Activated naive CD4-positive, alpha-beta T cell treated with anti-CD3 and anti-CD28 coated beads, Interleukin-2, amount 50 U/mL, for 72 hours (primary cell): ENCODE measurements at regions not wholly inside any gene's neighbourhood (a gene's known extent, or its start where the extent isn't known, plus 50 kb on each side); places are given as distances from the start of the nearest gene placed in this dataset.
A peak's percentile ranks its signal among the peaks of the same experiment; 100 is the strongest.
"Not testable (repeated sequence)": the region's sequence is repeated elsewhere in the genome, so short reads cannot be mapped to it uniquely, and the experiment has no call there.

Source experiments
- ATAC-seq, 2 donors: fragments of 150-1000 bp; cut with Tn5 transposase; 2 replicates each; pipeline ENCODE4 v1.10.0; 2021; ENCODE audit warnings: mild to moderate bottlenecking in 2 of 2, moderate library complexity in 2 of 2
- DNase-seq, 2 donors: peaks; one replicate each; pipeline ENCODE4 v3.0.0; 2021 to 2022; ENCODE audit warnings: low spot score in 2 of 2
- H3K27ac Mint-ChIP-seq, 2 donors: one replicate each; pipeline ENCODE4 v1.8.0; 2022; ENCODE audit warnings: mild to moderate bottlenecking in 2 of 2, mixed read lengths in 2 of 2
- H3K36me3 Mint-ChIP-seq, 2 donors: one replicate each; pipeline ENCODE4 v1.8.0; 2022; ENCODE audit warnings: mixed read lengths in 2 of 2
- H3K9me3 Mint-ChIP-seq, 2 donors: one replicate each; pipeline ENCODE4 v1.8.0; 2022; ENCODE audit warnings: mixed read lengths in 2 of 2

GRCh38 chrX:53883196-53883595, 161.1 kb downstream of the PHF8 start:
- ATAC-seq (no peak), DNase-seq (no peak)
- Mint-ChIP-seq H3K9me3 (no peaks in the 10 kb centered on the region), H3K36me3 (no peaks in the 10 kb centered on the region), H3K27ac (no peak overlapping the region)

GRCh38 chrX:53882331-53882730, 161.9 kb downstream of the PHF8 start:
- no peak overlapping the region for H3K27ac Mint-ChIP-seq
- H3K36me3 Mint-ChIP-seq: peaks cover 3% of the 10 kb centered on the region in 2 donors
- ATAC-seq: no peak
- no peak for DNase-seq
- H3K9me3 Mint-ChIP-seq: peaks cover 0 to under 1% of the 10 kb centered on the region in 2 donors

GRCh38 chrX:53880786-53881185, 163.5 kb downstream of the PHF8 start:
- not testable (repeated sequence) for H3K27ac Mint-ChIP-seq, H3K9me3 Mint-ChIP-seq, DNase-seq, ATAC-seq, H3K36me3 Mint-ChIP-seq

GRCh38 chrX:53859890-53860289, 173.4 kb upstream of the HUWE1 start:
- H3K36me3 Mint-ChIP-seq: no peaks in the 10 kb centered on the region
- no peak for DNase-seq
- no peak overlapping the region for H3K27ac Mint-ChIP-seq
- peaks cover 0 to 3% of the 10 kb centered on the region in 2 donors for H3K9me3 Mint-ChIP-seq
- no peak for ATAC-seq

- DNase-seq (peak; percentile 40 to 57), ATAC-seq (peak; percentile 94 to 97)
- peaks cover 0 to 5% of the 10 kb centered on the region in 2 donors for H3K9me3 Mint-ChIP-seq
- H3K27ac Mint-ChIP-seq: peak overlapping the region; percentile 39 to 61
- peaks cover 0 to 10% of the 10 kb centered on the region in 2 donors for H3K36me3 Mint-ChIP-seq
Measured at GRCh38 chrX:53831662-53832635, 145.4 kb upstream of the HUWE1 start.

GRCh38 chrX:53824686-53825085, 138.2 kb upstream of the HUWE1 start:
- peaks cover 0 to 10% of the 10 kb centered on the region in 2 donors for H3K36me3 Mint-ChIP-seq
- ATAC-seq (no peak), DNase-seq (no peak)
- no peak overlapping the region for H3K27ac Mint-ChIP-seq
- peaks cover 0 to 5% of the 10 kb centered on the region in 2 donors for H3K9me3 Mint-ChIP-seq

- H3K36me3 Mint-ChIP-seq, H3K9me3 Mint-ChIP-seq, DNase-seq: not testable (repeated sequence)
- ATAC-seq: peak in 1 of 2 donors; percentile 73
- H3K27ac Mint-ChIP-seq: peak overlapping the region in 1 of 2 donors; percentile 74
Measured at GRCh38 chrX:53818115-53818514, 131.6 kb upstream of the HUWE1 start.

- Mint-ChIP-seq H3K9me3 (no peaks in the 10 kb centered on the region), H3K27ac (peak overlapping the region in 1 of 2 donors; percentile 74), H3K36me3 (no peaks in the 10 kb centered on the region)
- ATAC-seq (peak in 1 of 2 donors; percentile 54), DNase-seq (no peak)
Measured at GRCh38 chrX:53817548-53817947, 131.0 kb upstream of the HUWE1 start.

- no peak for DNase-seq
- Mint-ChIP-seq H3K36me3 (no peaks in the 10 kb centered on the region), H3K9me3 (no peaks in the 10 kb centered on the region), H3K27ac (no peak overlapping the region)
- no peak for ATAC-seq
Measured at GRCh38 chrX:53813670-53814440, 127.3 kb upstream of the HUWE1 start.

GRCh38 chrX:53798281-53798680, 111.8 kb upstream of the HUWE1 start:
- H3K36me3 Mint-ChIP-seq: no peaks in the 10 kb centered on the region
- ATAC-seq (peak in 1 of 2 donors; percentile 53), DNase-seq (no peak)
- H3K9me3 Mint-ChIP-seq: peaks cover 0 to 19% of the 10 kb centered on the region in 2 donors
- no peak overlapping the region for H3K27ac Mint-ChIP-seq

- Mint-ChIP-seq H3K27ac (no peak overlapping the region), H3K9me3 (peaks cover 0 to 9% of the 10 kb centered on the region in 2 donors), H3K36me3 (no peaks in the 10 kb centered on the region)
- DNase-seq (no peak), ATAC-seq (no peak)
Measured at GRCh38 chrX:53795576-53795975, 109.1 kb upstream of the HUWE1 start.

- Mint-ChIP-seq H3K27ac (peak overlapping the region in 1 of 2 donors; percentile 70), H3K9me3 (peaks cover 0 to 9% of the 10 kb centered on the region in 2 donors), H3K36me3 (no peaks in the 10 kb centered on the region)
- DNase-seq (no peak), ATAC-seq (no peak)
Measured at GRCh38 chrX:53794181-53794580, 107.7 kb upstream of the HUWE1 start.

- Mint-ChIP-seq H3K36me3 (peaks cover 0 to 9% of the 10 kb centered on the region in 2 donors), H3K27ac (no peak overlapping the region), H3K9me3 (peaks cover 4 to 8% of the 10 kb centered on the region in 2 donors)
- ATAC-seq: peak; percentile 13 to 26
- no peak for DNase-seq
Measured at GRCh38 chrX:53768865-53769264, 82.3 kb upstream of the HUWE1 start.

- H3K36me3 Mint-ChIP-seq: peaks cover 0 to 9% of the 10 kb centered on the region in 2 donors
- H3K9me3 Mint-ChIP-seq: peaks cover 4 to 8% of the 10 kb centered on the region in 2 donors
- DNase-seq: no peak
- ATAC-seq: peak; percentile 49 to 51
- H3K27ac Mint-ChIP-seq: no peak overlapping the region
Measured at GRCh38 chrX:53768451-53768850, 81.9 kb upstream of the HUWE1 start.

GRCh38 chrX:53767544-53767943, 81.0 kb upstream of the HUWE1 start:
- peaks cover 0 to 9% of the 10 kb centered on the region in 2 donors for H3K36me3 Mint-ChIP-seq
- DNase-seq: no peak
- H3K9me3 Mint-ChIP-seq: peaks cover 4 to 8% of the 10 kb centered on the region in 2 donors
- no peak for ATAC-seq
- peak overlapping the region in 1 of 2 donors; percentile 22 for H3K27ac Mint-ChIP-seq

GRCh38 chrX:53757181-53757580, 70.7 kb upstream of the HUWE1 start:
- DNase-seq, ATAC-seq, H3K9me3 Mint-ChIP-seq, H3K36me3 Mint-ChIP-seq, H3K27ac Mint-ChIP-seq: not testable (repeated sequence)

- no peak for ATAC-seq
- Mint-ChIP-seq H3K36me3 (no peaks in the 10 kb centered on the region), H3K27ac (no peak overlapping the region)
Measured at GRCh38 chrX:53746718-53747117, 60.2 kb upstream of the HUWE1 start.

More at GRCh38 chrX:53746718-53747117, 60.2 kb upstream of the HUWE1 start:
- H3K9me3 Mint-ChIP-seq: peaks cover 0 to 5% of the 10 kb centered on the region in 2 donors
- no peak for DNase-seq
